OCI-LY3 (cell line): ENCODE measurements at regions not wholly inside any gene's neighbourhood (a gene's known extent, or its start where the extent isn't known, plus 50 kb on each side); places are given as distances from the start of the nearest gene placed in this dataset.

Experiments
- H2AFZ ChIP-seq: fragments of 200-600, 300-600 bp; shearing (Covaris generic); 2 replicates; pipeline ENCODE4 v1.6.0; 2014; ENCODE audit warnings: antibody characterized with exemption, low read depth, low read length
- H3K27ac ChIP-seq: fragments of 200-600, 300-600 bp; sonication (generic); 2 replicates; pipeline ENCODE4 v1.5.1; 2014; ENCODE audit warnings: mild to moderate bottlenecking, low read length, moderate library complexity, mixed read lengths
- H3K27me3 ChIP-seq: fragments of 200-600, 300-600 bp; sonication (generic); 2 replicates; pipeline ENCODE4 v1.6.1; 2014; ENCODE audit warnings: low read depth, low read length, mixed read lengths
- H3K36me3 ChIP-seq: fragments of 200-600, 300-600 bp; sonication (generic); replicated peaks from 2 replicates; pipeline ENCODE3; 2014; ENCODE audit warnings: low read depth, low read length, mixed read lengths
- H3K4me1 ChIP-seq: fragments of 300-600, 200-600 bp; sonication (generic); 2 replicates; pipeline ENCODE4 v1.6.1; 2014; ENCODE audit warnings: low read length, mixed read lengths
- H3K4me2 ChIP-seq: fragments of 200-600, 300-600 bp; sonication (generic); 2 replicates; pipeline ENCODE4 v1.6.1; 2014; ENCODE audit warnings: low read length, mixed read lengths
- H3K4me3 ChIP-seq: fragments of 300-600, 200-600 bp; sonication (generic); 2 replicates; pipeline ENCODE4 v1.5.1; 2014; ENCODE audit warnings: antibody characterized with exemption, mild to moderate bottlenecking, low read length, moderate library complexity
- H3K79me2 ChIP-seq: fragments of 300-600, 200-600 bp; shearing (Covaris generic); 2 replicates; pipeline ENCODE4 v1.6.1; 2014; ENCODE audit warnings: mild to moderate bottlenecking, low read length, mixed read lengths
- H3K9ac ChIP-seq: fragments of 300-600, 200-600 bp; shearing (Covaris generic); 2 replicates; pipeline ENCODE4 v1.6.0; 2014; ENCODE audit warnings: mild to moderate bottlenecking, low read length, moderate library complexity
- H3K9me3 ChIP-seq: fragments of 200-600, 300-600 bp; shearing (Covaris generic); 2 replicates; pipeline ENCODE4 v1.6.1; 2014; ENCODE audit warnings: low read length, mixed read lengths; ENCODE audit not compliant: insufficient read depth
- H4K20me1 ChIP-seq: fragments of 200-600, 300-600 bp; sonication (generic); 2 replicates; pipeline ENCODE4 v1.6.1; 2016; ENCODE audit warnings: low read length, mixed read lengths; ENCODE audit not compliant: insufficient read depth
- CTCF ChIP-seq: fragments of 200-600, 300-600 bp; sonication (generic); IDR thresholded peaks from 2 replicates; pipeline ENCODE4 v1.5.1; 2014; ENCODE audit warnings: antibody characterized with exemption, low read length, low read depth
- EZH2phosphoT487 ChIP-seq: fragments of 200-600 bp; shearing (Covaris generic); IDR thresholded peaks from 2 replicates; pipeline ENCODE4 v1.6.1; 2018; ENCODE audit warnings: antibody characterized with exemption, mixed run types, low read depth

GRCh38 chr3:22856811-22857210 lies 346.3 kb upstream of the UBE2E2 start:
- no peaks in the 10 kb centered on the region for H3K4me1 ChIP-seq
- H3K4me3 ChIP-seq, result no peak overlapping the region
- no peak overlapping the region for H3K4me2 ChIP-seq
- TF ChIP-seq EZH2phosphoT487, result no peak
- no peak for TF ChIP-seq CTCF
- no peak overlapping the region for H2AFZ ChIP-seq
- no peaks in the 10 kb centered on the region for H4K20me1 ChIP-seq
- H3K9ac ChIP-seq, result no peak overlapping the region
- no peaks in the 10 kb centered on the region for H3K36me3 ChIP-seq
- H3K79me2 ChIP-seq, result no peaks in the 10 kb centered on the region
- H3K9me3 ChIP-seq, result no peaks in the 10 kb centered on the region
- H3K27me3 ChIP-seq, result no peaks in the 10 kb centered on the region
- H3K27ac ChIP-seq, result no peak overlapping the region

DNA sequence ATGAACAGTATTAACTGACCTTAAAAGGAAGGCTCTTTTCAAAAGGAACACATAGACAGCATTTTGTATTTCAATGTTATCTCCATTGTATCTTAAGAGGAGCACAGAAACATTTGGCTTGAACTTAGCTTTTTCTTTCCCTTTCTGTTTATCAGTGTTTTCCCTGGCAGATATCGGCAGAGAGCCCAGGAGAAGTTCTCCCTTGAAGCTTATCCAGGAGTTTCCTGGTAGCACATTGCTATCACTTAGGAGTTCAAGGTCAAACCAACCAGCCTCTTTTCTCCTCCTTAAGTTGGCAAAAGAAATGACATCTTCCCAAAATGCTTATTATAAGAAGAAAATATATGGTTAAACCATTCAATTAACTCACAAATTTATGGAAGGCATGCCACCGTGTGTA lies 344.6 kb upstream of the UBE2E2 start:
- Histone ChIP-seq H3K79me2 (no peaks in the 10 kb centered on the region), H2AFZ (no peak overlapping the region), H3K36me3 (no peaks in the 10 kb centered on the region), H3K9me3 (no peaks in the 10 kb centered on the region), H3K4me3 (no peak overlapping the region), H3K4me1 (no peaks in the 10 kb centered on the region), H4K20me1 (no peaks in the 10 kb centered on the region), H3K9ac (no peak overlapping the region), H3K27ac (no peak overlapping the region), H3K27me3 (no peaks in the 10 kb centered on the region), H3K4me2 (no peak overlapping the region)
- TF ChIP-seq EZH2phosphoT487, result no peak

- Histone ChIP-seq H3K79me2 (no peaks in the 10 kb centered on the region), H3K9me3 (no peaks in the 10 kb centered on the region), H3K4me2 (no peak overlapping the region), H3K36me3 (no peaks in the 10 kb centered on the region), H3K4me3 (no peak overlapping the region), H4K20me1 (no peaks in the 10 kb centered on the region), H3K9ac (no peak overlapping the region), H3K27me3 (no peaks in the 10 kb centered on the region), H3K27ac (no peak overlapping the region), H2AFZ (no peak overlapping the region), H3K4me1 (no peaks in the 10 kb centered on the region)
- TF ChIP-seq CTCF (no peak), EZH2phosphoT487 (no peak)
Observed at GRCh38 chr3:22859618-22860017, 343.5 kb upstream of the UBE2E2 start.

DNA sequence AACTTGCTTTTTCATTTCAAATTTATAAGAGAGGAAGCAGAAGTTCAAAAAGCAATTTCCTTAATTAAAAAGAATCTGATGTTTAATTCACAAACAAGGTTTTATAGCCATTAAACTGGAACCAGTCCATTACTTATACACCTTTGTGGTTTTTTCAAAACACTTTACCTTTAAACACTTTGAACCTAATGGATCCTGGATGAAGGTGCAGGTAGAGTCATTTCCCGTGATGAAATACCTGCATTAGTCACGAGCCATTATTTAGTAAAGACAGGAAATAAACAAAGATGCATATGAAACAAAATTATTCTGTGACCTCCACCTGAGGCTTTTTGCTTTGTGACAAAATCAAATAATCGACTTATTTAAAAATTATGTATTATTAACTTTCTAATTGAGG lies 341.7 kb upstream of the UBE2E2 start:
- Histone ChIP-seq H3K27ac (no peak overlapping the region), H3K79me2 (no peaks in the 10 kb centered on the region)

More for the DNA sequence above, 341.7 kb upstream of the UBE2E2 start:
- TF ChIP-seq CTCF (no peak), EZH2phosphoT487 (no peak)
- H3K36me3 ChIP-seq, result no peaks in the 10 kb centered on the region
- no peak overlapping the region for H3K9ac ChIP-seq
- H2AFZ ChIP-seq, result no peak overlapping the region
- H4K20me1 ChIP-seq, result no peaks in the 10 kb centered on the region
- no peak overlapping the region for H3K4me3 ChIP-seq
- no peaks in the 10 kb centered on the region for H3K9me3 ChIP-seq
- no peaks in the 10 kb centered on the region for H3K4me1 ChIP-seq
- H3K4me2 ChIP-seq, result no peak overlapping the region
- H3K27me3 ChIP-seq, result no peaks in the 10 kb centered on the region
